HL-60 (cell line): ENCODE measurements at regions not wholly inside any gene's neighbourhood (a gene's known extent, or its start where the extent isn't known, plus 50 kb on each side); places are given as distances from the start of the nearest gene placed in this dataset.

ENCODE experiments used
- DNase-seq, 2 experiments: peaks; one replicate each; pipeline ENCODE4 v3.0.0-alpha.2; 2010 to 2020; ENCODE audit warnings: low read depth in 1 of 2, low spot score in 1 of 2
- H3K27ac ChIP-seq: fragments of 250-450 bp; sonication (Bioruptor Pico); replicated peaks from 2 replicates; pipeline ENCODE4 v1.5.1; 2020; ENCODE audit warnings: mild to moderate bottlenecking, moderate library complexity
- H3K27me3 ChIP-seq: fragments of 250-450 bp; sonication (Bioruptor Pico); 2 replicates; pipeline ENCODE4 v1.5.1; 2021; ENCODE audit warnings: mild to moderate bottlenecking, moderate library complexity; ENCODE audit not compliant: insufficient read depth, poor library complexity, severe bottlenecking
- H3K4me3 ChIP-seq: replicated peaks from 2 replicates; pipeline ENCODE4 v1.5.1; 2011; ENCODE audit warnings: mild to moderate bottlenecking, control low read depth, low read length; ENCODE audit not compliant: insufficient read depth
- CTCF ChIP-seq: IDR thresholded peaks from one replicate; pipeline ENCODE4 v1.5.1; 2011; ENCODE audit warnings: low read length, control low read depth, inconsistent platforms; ENCODE audit not compliant: insufficient read depth
- GABPA ChIP-seq: IDR thresholded peaks from 2 replicates; pipeline ENCODE4 v1.6.1; 2012; ENCODE audit warnings: low read depth
- POLR2AphosphoS5 ChIP-seq: IDR thresholded peaks from 2 replicates; pipeline ENCODE4 v1.6.1; 2012; ENCODE audit warnings: low read depth
- REST ChIP-seq: IDR thresholded peaks from 2 replicates; pipeline ENCODE4 v1.6.1; 2012; ENCODE audit warnings: low read depth; ENCODE audit not compliant: insufficient replicate concordance
- SPI1 ChIP-seq: IDR thresholded peaks from 2 replicates; pipeline ENCODE4 v1.6.1; 2012; ENCODE audit warnings: low read depth, mild to moderate bottlenecking, borderline replicate concordance

- TF ChIP-seq REST (no peak), SPI1 (no peak), CTCF (no peak), GABPA (no peak), POLR2AphosphoS5 (no peak)
- Histone ChIP-seq H3K27ac (no peak overlapping the region), H3K4me3 (no peak overlapping the region), H3K27me3 (no peaks in the 10 kb centered on the region)
- no peak for DNase-seq
Measured at GRCh38 chr5:60366489-60366888, 333.5 kb downstream of the DEPDC1B start.

GRCh38 chr5:60365001-60365400 lies 335.0 kb downstream of the DEPDC1B start:
- Histone ChIP-seq H3K4me3 (no peak overlapping the region), H3K27ac (no peak overlapping the region), H3K27me3 (no peaks in the 10 kb centered on the region)
- no peak for DNase-seq
- TF ChIP-seq SPI1 (no peak), CTCF (no peak), REST (no peak), GABPA (no peak), POLR2AphosphoS5 (no peak)

- no peak for DNase-seq
Measured at GRCh38 chr5:60362158-60362557, 337.8 kb downstream of the DEPDC1B start.

More at GRCh38 chr5:60362158-60362557, 337.8 kb downstream of the DEPDC1B start:
- no peak overlapping the region for H3K4me3 ChIP-seq
- no peak for TF ChIP-seq POLR2AphosphoS5
- no peak for TF ChIP-seq GABPA
- no peak for TF ChIP-seq SPI1
- TF ChIP-seq REST = no peak
- no peak for TF ChIP-seq CTCF
- no peaks in the 10 kb centered on the region for H3K27me3 ChIP-seq
- H3K27ac ChIP-seq = no peak overlapping the region
